HG02981 (cell line): ENCODE measurements at regions not wholly inside any gene's neighbourhood (a gene's known extent, or its start where the extent isn't known, plus 50 kb on each side); places are given as distances from the start of the nearest gene placed in this dataset.
A peak's percentile ranks its signal among the peaks of the same experiment; 100 is the strongest.

Experiments
- ATAC-seq: cut with Tn5 transposase; IDR thresholded peaks from one replicate; pipeline ENCODE4 v1.9.1; 2021; ENCODE audit warnings: mild to moderate bottlenecking, moderate library complexity; ENCODE audit not compliant: unreplicated experiment

DNA sequence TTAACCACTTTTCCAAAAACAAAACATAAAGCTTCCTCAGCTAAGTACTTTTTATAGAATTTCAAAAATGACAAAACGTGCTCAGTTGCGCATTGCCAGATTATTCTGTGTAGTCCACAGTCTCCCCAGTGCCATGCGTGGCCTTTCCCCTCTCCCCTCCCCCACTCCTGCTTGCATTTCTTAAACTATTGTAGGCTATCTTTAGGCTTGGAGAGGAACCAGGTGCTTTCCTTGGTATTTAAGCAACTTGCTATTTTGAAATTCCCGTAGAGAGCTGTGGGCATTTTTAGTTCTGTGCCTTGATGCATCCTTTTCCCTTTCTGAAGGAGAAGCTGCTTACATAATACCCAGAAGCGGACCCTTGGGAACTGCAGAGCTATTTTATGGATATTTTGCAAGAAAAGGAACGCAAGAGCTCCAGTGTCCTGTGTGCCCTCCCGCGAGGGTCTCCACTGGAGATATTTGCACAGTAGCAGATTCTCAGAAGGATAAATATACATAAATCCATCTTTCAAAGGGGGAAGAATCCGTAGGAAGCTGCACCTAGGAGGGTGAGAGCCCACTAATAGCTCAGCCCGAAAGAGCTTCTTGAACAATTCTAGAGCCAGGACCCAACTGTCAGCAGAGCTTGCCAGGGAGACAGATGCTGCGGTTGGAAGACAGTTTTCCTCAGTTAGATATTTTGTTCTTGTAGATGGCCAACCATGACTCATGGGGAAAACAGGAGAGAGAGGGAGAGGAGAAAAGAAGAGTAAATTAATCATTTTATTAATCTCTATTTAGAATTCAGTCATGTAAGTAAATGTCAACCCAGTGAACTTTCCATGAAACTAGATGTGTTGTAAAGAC, 1298.3 kb upstream of the WWC1 start:
- no peak for ATAC-seq

DNA sequence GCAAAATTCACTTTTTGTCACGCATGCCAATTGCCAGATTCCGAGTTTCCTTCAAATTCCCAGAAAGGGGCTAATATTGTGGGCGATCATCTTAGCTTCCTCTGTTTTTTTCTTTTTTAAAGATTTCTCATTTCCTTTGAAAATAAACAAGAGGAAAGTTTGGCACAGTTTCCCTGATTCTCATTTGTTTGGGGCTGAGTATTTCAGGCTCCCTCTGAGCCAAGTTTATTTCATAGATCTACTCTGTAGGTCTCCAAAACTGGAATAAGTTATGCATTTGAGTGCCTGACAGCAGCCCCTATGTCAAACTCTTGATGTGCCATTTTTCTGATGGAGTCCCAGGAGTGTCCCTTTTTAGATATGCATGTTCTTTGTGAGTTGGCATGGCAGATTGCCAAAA, 1297.2 kb upstream of the WWC1 start:
- ATAC-seq, result no peak

GRCh38 chr5:167001246-167001645, 1290.2 kb upstream of the WWC1 start:
- ATAC-seq, result no peak

DNA sequence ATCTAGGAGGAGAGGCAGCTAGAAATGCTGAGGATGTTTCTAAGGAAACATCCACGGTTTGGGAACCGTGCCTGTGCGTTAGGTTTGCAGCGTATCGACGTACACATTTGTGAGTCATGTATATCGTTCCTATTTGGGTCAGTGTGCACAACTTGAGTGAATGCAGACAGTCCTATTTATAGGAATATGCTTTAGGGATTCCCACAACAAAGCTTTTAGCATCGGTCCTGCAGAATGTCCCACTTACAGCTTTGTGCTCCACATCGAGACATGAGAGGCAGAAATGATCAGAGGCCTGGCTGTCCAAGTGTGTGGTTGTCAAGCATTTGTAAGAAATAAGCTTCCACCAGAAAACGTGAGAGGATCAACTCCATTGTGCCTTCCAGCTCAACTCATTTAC, 1282.7 kb upstream of the WWC1 start:
- no peak for ATAC-seq

GRCh38 chr5:167011196-167011595, 1280.2 kb upstream of the WWC1 start:
- ATAC-seq, result no peak

GRCh38 chr5:167012123-167013034, 1279.1 kb upstream of the WWC1 start:
- ATAC-seq, result no peak

DNA sequence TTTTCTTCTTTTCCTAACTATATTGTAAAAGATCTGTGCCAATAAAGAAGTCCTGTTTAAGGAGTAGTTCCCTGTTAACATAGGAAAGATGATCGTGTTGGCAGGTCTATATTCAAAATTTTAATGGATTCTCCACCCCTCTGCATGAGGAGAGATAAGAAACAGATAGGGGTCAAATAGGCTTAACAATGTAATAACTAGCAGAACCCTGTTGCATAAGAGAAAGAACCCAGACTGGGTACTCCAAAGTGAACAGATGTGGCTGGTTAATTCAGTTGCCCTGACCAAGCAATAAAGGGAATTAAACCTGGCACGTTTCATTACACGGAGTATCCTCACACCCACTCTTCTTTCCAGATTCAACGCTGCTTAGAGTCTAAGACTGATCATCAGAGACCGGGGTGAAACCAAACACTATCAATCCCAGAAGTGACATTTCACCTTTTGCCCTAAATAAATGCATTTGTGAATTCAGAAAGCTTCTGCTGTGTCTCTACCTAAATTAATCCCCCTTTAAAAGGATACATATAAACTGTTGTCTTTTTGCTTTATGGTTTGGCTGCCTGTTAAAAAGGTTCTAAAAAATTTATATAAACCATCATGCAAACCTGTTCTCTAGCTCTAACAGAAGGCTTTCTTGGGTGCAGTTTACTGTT, 1276.9 kb upstream of the WWC1 start:
- ATAC-seq, result no peak

DNA sequence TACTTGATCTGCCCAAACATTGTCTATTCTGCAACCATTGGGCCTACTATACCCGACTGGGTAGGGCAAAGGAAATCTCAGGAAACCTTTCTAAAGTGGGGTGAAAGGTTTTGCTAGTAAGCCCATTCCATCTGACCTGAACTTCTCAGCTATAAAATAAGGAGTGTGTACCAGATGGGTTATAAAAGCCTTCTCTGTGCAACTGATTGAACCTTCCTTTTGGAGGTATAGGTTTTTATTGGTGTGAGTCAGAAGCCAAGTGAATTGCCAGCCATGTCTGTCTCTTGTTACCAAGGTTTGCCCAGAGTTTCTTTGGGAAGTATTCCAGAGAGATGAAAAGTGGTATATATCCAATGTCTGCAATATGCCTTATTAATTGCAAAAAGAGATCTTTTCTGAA, 1271.0 kb upstream of the WWC1 start:
- no peak for ATAC-seq

- ATAC-seq, result no peak
Observed at GRCh38 chr5:167029488-167029887, 1262.0 kb upstream of the WWC1 start.

- no peak for ATAC-seq
Observed at GRCh38 chr5:167030500-167031120, 1260.8 kb upstream of the WWC1 start.

DNA sequence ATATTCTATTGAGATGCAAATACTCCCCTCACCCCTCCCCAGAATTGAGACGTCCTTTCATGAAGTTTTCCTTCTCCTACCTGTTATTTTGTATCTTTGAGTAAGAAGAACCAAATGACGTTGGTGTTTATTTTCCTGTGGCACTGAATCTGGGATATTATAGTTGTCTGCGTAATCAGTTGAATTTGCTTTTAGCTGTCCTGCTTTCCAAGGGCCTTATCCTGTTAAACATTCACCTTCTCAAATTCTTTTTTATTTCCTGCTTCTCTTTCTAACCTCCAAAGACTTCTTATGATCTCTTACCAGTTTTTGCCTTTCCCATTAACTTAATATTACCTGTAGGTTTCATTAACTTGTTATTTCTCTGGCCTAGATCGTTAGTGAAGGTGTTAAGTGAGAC, 1254.9 kb upstream of the WWC1 start:
- no peak for ATAC-seq

GRCh38 chr5:167049043-167049663, 1242.3 kb upstream of the WWC1 start:
- ATAC-seq, result peak; percentile 85

DNA sequence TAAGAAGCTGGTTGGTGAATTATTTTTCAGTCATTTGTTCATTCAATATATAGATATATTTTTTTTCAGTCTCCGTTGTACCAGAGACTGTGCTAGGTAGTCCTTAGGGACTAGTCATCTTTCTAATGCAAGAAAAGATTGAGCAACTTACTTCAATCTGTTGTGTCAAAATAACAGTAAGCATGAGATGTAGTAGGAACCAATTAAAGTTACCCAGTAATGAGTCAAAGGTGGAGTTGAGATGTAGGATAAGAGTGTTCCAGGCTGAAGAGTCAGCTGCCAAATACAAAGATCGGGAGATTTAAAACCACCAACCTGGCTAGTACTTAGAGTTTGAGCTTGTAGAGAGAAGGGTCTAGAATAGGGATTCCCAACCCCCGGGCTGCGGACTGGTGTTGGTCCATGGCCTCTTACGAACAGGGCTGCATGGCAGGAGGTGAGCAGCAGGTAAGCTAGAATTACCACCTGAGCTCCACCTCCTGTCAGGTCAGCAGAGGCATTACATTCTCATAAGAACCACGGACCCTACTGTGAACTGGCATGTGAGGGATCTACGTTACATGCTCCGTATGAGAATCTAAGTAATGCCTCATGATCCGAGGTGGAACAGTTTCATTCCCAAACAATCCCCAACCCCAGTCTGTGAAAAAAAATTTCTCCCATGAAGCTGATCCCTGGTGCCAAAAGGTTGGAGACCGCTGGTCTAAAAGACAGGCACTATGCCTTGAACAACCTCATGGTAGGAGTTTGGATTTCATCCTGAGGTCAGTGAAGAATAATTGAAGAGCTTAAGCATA, 1241.5 kb upstream of the WWC1 start:
- ATAC-seq, result no peak

- ATAC-seq, result no peak
Observed at GRCh38 chr5:167050568-167051401, 1240.7 kb upstream of the WWC1 start.

DNA sequence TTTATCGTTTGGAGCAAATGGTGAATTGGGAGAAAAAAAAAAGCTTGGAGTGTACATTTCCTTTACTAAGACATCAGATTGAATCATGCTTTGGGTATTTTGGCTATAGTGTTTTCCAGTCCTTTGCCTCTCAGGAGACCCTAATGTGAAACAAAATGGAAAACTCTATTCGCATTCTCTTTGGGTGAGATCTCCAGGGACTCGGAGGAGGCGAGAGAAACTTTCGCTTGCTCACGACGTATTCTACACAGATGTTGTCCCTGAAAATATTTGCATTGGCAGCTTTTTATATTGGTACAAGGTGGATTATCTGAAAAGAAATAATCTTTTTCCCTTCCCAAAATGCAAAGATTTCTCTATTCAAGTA, 1240.1 kb upstream of the WWC1 start:
- ATAC-seq, result no peak

- ATAC-seq, result no peak
Observed at GRCh38 chr5:167052791-167053190, 1238.7 kb upstream of the WWC1 start.

GRCh38 chr5:167057665-167058064, 1233.8 kb upstream of the WWC1 start:
- no peak for ATAC-seq

- no peak for ATAC-seq
Observed at GRCh38 chr5:167061695-167062094, 1229.8 kb upstream of the WWC1 start.

DNA sequence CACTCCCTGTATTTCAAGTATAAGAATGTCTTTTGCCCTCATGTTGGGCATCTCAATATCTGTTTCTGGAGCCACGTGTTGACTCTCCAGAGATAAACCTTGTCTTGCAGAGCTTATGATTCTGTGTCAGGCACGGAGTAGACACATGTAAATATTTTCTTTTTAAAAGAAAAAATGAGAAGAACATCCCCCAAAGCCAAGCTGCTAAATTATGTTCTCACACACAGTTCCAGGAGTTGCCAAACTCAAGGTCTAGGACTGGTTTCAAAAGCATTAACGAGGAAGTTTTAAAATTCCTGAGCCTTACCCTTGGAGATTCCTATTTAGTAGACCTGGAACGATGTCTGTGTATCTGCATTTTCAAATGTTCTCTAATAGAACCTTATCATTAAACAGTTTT, 1228.3 kb upstream of the WWC1 start:
- ATAC-seq, result no peak
